CD4-positive, alpha-beta T cell treated with Interleukin-4 for 4 hours (primary cell): ENCODE measurements at regions not wholly inside any gene's neighbourhood (a gene's known extent, or its start where the extent isn't known, plus 50 kb on each side); places are given as distances from the start of the nearest gene placed in this dataset.

Experiments
- DNase-seq: peaks from one replicate; pipeline ENCODE4 v3.0.0-alpha.2; 2020

DNA sequence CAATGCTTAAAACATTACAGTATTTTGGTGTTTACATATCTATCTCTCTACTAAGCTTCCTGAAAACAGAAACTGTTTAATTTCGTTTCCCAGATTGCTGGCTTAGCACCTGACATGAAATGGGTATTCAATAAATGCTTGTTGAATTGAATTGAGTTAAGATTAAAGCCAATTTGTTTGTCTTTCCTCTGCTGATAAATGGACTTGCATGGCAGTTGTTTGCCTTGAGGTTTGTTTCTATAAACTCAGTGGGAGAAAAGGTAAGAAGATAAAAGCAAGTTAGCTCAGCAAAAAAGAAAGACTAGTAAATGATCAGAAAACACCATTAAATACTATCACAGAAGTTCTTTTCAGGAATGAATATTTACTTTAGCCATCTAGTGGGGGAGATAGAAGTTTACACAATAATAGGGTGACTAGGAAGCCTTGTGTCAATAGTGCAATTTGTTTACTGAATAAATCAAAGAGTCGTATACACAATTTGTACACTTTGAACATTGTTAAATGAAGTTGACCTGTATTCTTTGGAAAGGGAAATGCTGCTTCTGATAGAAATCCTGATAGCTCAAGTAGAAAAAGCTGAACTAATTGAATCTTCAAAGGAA lies 754.5 kb upstream of the FAM98A start:
- DNase-seq: no peak

DNA sequence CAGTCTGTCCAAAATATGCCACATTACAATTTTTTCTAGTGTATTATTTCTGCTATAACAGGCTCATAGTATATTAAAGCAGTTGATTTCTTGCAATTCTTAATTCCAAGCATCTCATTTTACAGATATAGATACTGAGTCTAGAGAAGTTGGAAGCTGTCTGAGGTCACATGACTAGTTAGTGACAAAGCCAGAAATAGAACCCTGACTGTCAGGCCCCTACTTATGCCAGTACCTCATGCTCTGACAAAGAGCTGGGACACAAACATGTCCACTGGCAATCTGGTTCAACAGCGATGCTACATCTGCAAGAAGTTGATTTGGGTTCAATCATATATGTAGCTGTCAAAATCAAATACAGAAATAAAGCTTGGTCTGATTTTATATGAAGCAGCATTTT lies 750.4 kb upstream of the FAM98A start:
- no peak for DNase-seq

DNA sequence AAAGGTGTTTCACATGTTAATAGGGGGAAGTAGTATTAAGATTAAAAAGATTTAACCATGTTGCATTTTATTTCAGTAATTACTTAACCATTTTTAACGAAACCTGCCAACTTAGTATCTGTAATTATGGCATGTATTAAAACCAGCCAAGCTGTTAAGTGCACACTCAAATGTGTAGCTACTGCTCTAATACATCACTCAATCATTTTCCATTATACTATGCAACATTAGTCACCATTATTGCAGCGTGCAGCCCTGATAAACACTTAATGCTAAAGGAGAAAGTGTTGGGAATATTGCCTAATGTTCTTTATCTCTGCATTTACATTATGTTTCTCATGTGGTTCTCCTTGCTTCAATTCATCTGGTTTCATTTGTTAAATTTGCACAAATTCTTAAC lies 745.9 kb upstream of the FAM98A start:
- no peak for DNase-seq

DNA sequence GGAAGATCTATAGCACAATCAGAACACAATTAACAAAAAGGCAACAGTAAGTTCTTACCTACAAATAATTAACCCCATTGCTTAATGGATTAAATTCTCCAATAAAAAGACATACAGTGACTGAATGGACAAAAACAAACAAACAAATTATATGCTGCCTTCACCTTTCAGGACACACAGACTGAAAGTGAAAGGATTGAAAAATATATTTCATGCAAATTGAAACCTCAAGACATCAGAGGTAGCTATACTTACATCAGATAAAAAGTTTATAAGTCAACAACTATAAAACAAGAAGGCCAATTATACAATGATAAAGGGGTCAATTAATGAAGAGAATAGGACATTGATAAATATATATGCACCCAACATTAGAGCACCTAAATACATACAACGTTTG lies 741.2 kb upstream of the FAM98A start:
- DNase-seq: no peak

DNA sequence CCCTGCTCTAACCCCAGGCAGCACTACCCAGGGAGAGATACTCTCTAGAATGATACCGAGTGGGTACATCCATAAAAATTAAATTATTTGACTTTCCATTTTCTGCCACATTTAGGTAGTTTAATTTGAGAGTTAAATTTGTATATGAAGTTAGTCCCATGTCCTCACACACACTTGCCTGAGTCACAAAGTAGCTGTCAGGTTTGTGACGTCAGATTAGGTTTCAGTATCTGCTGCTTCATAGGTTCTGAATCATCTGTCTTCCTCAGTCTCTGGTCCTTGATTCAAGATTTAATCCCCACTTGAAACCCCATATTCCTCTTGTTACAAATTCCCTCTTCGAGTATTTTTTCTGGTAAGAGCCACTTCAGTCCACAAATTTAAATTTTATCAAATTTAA lies 738.6 kb upstream of the FAM98A start:
- no peak for DNase-seq

DNA sequence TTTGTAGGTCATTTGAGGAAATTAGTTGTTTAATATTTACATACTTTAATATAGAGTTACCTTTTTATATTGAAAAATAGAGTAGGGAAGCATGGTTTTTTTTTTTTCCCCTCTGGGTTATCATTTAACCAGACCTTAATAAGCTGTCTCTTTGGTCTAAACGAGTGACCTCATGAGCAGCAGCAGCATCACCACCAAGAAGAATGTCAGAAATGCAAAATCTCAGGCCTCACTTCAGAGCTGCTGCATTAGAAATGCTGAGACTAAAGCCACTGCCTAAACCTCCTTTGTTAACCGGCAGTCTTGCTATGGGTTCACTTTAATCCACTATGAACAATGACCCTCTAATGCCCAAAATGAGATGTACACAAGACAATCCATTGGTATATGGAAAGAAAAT lies 733.7 kb upstream of the FAM98A start:
- no peak for DNase-seq

DNA sequence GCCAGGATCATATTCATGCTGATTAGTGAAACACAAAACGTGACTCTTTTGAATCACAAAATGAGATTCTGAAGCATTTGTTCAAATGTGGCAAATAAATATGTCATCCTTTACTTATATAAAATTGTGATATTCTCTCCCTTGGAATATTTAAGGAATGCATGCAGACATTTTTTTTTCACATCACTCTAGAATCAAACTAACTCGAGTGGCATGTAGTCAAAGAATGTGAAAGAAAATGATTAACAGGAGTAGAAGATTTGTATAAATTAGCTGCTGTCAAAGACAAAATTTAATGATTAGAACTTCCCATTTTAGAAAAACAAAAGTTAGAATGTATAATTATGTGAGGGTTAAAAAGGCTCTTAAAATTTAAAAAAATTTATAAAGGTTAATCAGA lies 721.0 kb upstream of the FAM98A start:
- no peak for DNase-seq

DNA sequence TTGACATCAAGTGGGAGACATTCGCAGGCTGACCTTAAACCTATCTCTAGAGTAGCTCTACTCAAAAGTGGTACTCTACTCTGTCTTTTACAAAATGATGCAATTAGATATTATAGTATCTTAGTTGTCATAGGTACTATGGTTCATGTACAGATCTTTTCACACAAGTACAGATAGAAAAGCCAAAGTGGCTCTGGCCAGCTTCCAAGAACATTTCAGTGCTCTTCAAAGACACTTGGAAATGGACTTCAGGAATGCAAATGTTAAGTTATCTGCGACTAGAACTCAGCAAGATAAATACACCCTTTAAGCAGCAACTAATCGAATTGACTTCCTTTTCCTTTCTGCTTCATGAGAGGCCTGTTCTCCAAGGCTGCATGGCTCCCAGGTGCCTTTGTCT lies 718.7 kb upstream of the FAM98A start:
- DNase-seq: no peak

DNA sequence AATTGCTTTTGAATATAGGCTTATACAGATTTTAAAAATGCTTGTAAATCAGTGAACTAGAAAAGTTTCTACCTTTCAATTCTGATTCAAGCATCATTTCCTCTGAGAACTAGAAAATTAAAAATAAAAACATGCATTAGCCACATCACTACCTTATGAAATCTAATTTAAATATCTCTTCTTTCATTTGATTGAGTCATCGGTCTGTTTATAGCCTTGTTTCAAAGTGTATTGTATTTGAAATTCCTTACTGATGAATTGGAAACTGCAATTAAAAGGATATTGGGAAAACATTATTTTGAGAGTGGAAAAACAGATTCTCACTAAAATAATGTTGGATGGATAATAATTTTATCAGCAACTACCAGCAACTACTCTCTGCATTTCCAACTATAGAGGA lies 717.7 kb upstream of the FAM98A start:
- no peak for DNase-seq

DNA sequence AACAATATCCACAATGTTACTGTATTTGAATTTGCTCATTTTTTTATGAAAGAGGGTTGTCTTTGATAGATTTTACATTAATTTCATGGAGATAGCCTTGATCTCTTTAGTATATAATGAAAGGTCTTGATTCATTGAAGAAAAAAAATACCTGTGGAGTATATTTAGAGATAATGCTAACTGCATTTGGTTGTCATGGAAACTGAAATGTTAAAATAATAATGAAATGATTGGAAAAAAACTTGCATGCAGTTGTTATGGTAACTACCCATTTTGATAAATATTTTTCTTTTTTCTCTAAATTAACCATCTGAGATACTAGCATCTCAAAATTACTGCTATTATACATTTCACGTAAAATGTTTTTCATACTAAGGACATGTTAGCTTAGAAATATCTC lies 712.7 kb upstream of the FAM98A start:
- DNase-seq: no peak

DNA sequence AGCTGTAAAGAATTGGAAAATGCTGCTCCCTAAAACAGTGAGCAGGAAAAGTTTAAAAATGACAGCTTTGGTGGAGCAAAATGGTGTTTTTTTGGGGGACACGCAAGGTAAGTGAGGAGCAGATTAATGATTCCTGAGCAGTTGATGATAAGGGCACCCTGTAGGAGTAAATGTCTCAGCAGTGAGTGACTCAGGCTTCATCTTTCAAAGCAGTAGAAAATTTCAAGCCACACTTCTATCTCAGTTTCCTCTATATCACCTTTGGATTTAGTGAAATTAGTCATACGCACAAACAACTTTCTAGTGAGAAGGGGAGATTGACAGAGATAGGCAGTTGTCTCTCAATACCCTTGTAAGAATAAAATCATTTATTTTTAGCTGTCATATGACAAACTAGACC lies 709.0 kb upstream of the FAM98A start:
- DNase-seq: no peak

DNA sequence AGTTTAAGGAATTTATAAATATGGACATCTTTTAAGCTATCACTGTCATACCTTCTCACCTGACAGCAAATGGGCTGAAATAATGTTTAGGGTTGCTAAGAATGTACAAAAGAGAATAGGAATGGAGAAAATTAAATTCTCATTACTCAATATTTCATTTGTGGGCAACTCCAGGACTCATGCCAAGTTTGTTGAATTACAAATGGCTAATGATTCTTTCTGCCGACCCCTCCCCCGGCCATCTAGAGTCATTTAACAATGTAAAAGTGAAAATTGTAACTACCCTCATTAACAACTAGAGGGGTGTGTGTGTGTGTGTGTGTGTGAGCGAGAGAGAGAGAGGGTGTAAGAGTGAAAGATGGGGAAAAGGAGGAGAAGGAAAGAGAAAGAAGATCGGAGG lies 708.5 kb upstream of the FAM98A start:
- DNase-seq: no peak

DNA sequence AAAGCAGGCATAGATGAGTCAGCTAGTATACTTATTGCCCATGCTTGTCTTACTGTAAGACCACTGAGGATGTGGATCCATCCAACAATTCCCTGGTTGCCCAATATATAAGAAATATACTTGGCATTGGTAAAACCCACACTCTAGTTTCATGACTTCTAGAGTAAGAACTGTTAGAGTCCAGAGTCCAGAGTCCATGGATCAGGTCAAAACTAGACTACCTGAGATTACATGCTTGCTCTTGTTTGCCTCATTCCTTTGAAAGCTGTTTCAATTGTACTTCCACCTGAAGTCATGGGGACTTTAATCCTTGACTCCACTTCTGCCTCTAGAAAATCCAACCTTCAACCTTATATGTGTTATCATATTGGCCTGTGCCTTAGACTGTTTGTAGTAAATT lies 707.6 kb upstream of the FAM98A start:
- DNase-seq: no peak

DNA sequence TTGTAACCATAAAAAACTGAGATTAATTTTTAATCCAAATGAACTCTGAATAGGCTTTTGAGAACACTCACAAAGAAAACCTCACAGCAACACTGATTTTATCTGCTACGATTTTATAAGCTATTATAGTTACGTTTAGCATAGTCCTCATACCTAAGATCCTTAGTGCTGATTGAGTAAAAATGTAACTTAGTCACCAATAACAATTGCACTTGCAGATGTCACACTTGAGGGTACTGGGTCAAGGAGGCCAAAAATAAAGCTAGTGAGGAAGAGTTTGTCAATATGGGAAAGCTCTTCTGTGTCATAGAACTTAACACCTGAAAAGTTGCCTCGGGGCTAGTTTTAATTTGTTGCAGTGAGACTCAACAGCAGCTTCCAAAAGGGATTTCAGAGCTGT lies 706.5 kb upstream of the FAM98A start:
- DNase-seq: no peak

DNA sequence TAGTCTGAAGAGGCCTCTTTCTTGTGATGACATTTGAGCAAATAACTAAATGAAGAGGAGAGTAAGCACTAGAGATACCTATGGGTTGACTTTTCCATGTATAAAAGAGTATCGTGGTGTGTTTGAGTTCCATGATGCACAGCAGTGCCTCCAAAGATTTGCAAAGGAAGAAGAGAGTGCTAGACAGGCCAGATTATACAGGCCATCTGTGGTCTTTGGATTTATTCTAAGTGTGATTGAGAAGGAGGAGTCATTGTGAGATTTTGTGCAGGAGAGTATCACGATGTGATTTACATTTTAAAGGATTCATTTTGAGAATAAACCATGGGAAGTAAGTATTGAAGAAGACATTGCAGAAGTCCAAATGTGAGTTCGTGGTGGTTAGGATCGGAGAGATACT lies 695.9 kb upstream of the FAM98A start:
- no peak for DNase-seq

DNA sequence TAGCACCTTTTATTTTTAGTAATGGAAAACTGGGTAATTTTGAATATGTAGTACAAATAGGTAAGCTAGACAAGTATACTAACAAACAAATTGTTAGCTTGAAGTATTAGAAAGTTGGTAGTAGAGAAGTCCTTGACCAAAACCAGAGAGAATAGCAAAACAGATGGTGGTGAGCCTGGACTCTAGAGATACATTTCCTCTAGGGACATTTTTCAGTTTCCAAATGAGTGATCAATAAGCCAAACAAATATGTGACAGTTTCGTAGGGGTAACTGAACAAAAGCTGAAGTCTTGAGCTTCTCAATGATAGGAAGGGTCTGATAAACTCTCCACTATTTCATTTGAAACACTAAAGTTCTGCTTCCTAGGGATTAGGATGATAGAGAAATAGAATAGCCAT lies 692.0 kb upstream of the FAM98A start:
- no peak for DNase-seq

DNA sequence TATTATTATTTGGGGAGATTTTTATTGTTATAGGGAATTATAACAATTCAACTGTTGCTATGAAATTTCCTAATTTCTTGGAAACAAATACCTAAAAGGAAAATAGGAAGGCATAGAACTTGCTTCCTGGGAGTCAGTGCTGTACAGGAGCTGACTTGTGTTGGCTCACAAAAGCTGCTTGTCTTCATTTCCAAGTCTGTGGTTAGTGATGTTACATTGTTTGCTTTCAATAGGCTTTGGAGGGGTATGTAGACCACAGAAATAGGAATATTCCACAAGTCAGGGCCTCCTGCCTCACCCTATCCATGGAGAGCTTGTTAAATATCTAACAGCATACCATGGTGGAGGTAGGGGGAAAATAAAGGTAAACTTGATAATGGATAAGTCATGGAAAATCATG lies 688.9 kb upstream of the FAM98A start:
- DNase-seq: no peak

DNA sequence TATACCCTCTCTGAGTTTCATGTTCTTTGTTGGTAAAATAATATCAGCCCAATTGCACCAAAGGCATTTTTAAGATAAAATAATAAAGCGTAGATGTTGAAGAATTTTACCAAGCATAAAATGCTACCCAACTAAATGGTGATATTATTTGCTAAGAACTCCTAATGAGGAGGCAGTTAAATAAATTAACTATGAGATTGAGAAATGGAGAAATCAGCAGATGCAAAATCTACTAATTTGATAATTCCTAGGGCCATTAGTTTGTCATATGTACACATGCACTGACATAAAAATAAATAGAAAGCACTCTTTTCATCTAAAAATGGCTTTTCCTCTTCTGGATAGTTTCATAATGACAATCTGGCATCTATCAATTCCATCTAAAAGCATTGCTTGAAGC lies 681.5 kb upstream of the FAM98A start:
- DNase-seq: no peak

DNA sequence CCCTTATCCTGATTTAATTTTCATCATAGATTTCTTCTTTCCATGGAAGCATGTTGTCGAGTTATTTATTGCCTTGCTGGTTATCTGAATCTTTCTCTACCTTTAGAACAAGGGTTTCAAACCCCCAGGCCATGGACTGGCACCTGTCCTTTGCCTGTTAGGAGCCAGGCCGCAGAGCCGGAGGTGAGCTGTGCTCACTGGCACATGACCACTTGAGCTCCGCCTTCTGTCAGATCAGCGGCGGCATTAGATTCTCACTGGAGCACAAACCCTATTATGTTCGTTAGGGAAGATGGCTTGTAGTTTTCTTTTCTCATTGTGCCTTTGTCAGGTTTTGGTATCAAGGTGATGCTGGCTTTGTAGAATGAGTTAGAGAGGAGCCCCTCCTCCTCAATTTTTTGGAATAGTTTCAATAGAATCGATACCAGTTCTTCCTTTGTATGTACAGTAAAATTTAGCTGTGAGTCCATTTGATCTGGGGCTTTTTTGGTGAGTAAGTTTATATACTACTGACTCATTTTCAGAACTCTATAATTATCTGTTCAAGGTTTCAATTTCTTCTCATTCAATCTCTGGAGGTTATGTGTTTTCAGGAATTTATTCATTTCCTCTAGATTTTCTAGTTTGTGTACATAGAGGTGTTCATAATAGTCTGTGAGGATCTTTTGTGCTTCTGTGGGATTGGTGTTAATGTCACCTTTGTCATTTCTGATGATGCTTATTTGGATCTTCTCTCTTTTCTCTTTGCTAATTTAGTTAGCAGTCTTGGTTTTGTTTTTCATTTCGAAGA lies 668.0 kb upstream of the FAM98A start:
- DNase-seq: no peak

DNA sequence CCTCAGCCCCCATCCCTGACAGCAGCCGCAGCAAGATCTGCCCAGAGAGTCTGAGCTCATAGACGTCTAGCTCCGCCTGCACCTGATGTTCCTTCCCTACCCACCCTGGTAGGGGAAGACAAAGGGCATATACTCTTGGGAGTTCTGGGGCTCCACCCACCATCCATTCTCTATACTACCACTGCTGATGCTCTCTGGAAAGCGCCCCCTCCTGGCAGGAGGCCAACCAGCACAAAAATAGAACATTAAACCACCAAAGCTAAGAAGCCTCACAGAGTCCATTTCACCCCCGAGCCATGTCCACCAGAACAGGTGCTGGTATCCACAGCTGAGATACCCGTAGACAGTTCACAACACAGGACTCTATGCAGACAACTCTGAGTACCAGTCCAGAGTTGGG lies 662.6 kb upstream of the FAM98A start:
- DNase-seq: no peak

DNA sequence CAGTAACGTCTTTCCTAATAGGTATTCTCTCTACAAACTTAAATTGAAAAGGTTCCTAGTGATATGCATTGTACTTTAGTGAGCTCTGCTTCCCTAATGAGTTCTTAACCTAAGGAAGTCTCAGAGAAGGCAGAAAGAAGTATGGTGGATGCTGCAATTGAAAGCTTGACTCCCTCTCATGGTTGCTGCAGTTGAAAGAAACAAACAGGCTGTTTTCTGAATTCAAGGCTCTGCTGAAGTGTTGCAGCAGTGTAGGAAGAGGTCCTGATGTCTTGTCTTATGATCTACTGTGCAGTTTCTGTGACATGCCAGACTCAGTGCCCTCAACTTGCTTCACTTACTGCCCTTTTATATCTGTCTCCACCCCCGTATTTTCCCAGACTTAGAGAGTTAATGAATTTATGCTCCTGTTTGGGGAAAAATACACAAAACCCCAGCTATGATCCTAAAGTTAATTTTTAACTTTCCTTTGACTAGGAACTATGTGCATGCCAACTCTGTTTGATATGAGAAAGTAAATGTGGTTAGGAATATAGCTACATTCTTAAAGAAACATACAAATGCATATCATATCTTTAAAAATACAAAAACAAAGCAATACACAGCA lies 655.3 kb upstream of the FAM98A start:
- DNase-seq: no peak

DNA sequence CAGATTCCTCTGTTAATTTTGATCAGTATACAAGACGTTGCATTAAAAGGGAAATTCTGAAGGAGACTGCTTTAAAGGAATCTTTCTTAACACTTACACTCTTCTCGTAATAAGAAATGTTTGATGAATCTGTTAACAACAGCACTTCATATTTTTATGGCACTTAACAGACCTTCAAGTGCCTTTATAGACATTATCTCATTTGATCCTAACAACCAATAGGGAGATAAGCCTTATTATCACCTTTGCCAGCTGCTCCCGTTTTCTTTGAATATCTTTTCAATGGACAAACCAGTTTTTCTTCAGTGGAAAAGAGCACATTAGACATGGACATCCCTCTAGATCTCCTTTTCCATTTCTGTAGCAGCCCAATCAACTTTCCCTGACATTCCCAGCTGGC lies 653.0 kb upstream of the FAM98A start:
- DNase-seq: no peak

DNA sequence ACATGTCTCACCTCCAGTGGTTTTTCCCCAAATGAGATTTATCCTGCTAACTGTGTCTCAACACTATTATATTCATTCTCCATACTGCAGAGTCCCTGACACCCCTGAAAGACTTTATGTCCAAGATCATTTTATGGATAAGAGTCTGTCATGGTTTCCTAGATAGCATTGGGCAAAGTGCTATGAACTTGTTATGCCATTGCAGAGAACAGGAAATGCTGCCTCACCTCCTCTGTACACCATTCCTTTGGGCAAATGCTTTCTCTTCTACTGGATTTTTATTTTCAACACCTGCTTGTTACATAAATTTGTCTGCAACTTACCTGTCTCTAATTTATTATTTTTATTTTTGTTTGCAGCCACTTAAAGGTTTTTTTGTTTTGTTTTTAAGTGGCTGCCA lies 652.5 kb upstream of the FAM98A start:
- no peak for DNase-seq

DNA sequence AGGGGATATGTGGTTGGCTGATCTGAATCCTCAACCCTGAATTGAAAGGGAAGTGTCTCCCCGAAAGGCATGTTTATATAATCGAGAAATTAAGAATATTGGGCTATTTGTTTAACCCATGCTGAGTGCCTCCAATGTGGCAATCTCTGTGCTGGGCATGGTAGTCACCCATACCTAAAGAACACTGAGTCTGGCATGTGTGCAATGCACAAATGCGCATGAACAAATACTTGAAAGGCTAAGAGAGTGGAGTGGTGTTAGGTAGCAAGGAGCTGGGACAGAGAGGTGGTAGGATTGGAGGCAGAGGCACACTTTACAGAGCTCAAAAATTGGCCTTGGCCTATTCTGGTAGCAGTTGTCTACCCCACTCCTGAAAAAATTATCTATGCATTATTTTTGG lies 645.1 kb upstream of the FAM98A start:
- no peak for DNase-seq

DNA sequence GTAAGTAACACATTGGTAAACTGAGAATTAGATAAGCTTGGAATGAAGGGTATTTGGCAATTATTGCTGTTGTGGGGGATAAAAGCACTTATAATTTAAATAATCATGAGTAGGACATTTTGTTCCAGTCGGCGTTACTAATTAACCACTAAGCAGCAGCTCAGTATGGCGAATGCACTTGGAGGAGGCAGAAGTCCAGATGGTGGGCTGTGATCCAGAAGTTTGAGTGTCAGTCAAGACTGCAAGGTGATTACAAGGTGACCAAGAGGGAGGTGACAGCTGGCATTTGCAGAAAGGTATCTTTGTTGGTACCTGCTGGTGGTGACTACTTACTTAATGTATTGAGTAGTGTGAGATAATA lies 643.6 kb upstream of the FAM98A start:
- DNase-seq: no peak
